Suprapubic skin (tissue), 4 donors: ENCODE measurements at regions not wholly inside any gene's neighbourhood (a gene's known extent, or its start where the extent isn't known, plus 50 kb on each side); places are given as distances from the start of the nearest gene placed in this dataset.

Experiments
- CTCF ChIP-seq, 2 donors: fragments of 200-600 bp in 1 of 2; fragments of 450-650 bp in 1 of 2; sonication (generic) in 1 of 2; IDR thresholded peaks; one replicate each; pipeline ENCODE4 v1.5.1; 2016 to 2019; ENCODE audit warnings: antibody characterized with exemption in 2 of 2, mild to moderate bottlenecking in 1 of 2, moderate library complexity in 1 of 2
- POLR2A ChIP-seq, 2 donors: fragments of 450-650 bp; IDR thresholded peaks; one replicate each; pipeline ENCODE4 v1.6.1; 2017; ENCODE audit warnings: antibody characterized with exemption in 2 of 2, mild to moderate bottlenecking in 2 of 2, moderate library complexity in 2 of 2
- POLR2AphosphoS5 ChIP-seq, 3 donors: sonication (generic); formaldehyde crosslinking; IDR thresholded peaks; one replicate each; pipeline ENCODE4 v1.6.1; 2017; ENCODE audit warnings: antibody characterized with exemption in 3 of 3

- TF ChIP-seq POLR2AphosphoS5 (IDR thresholded peaks at IDR 0.05) (no peak), CTCF (IDR thresholded peaks at IDR 0.05) (no peak), POLR2A (IDR thresholded peaks at IDR 0.05) (no peak)
These were observed 82.2 kb upstream of the USP29 start for GRCh38 chr19:57037556-57037955.
